ENCODE measurements at regions not wholly inside any gene's neighbourhood (a gene's known extent, or its start where the extent isn't known, plus 50 kb on each side); places are given as distances from the start of the nearest gene placed in this dataset.

- Histone ChIP-seq H3K4me3 (ENCODE audit: low read depth, low read length) (no peak overlapping the region), H3K36me3 (ENCODE audit: control insufficient read depth, insufficient read depth, low read length) (no peaks in the 10 kb centered on the region), H3K27me3 (ENCODE audit: control insufficient read depth, insufficient read depth, low read length) (no peaks in the 10 kb centered on the region)
- no peak for DNase-seq (ENCODE audit: low read depth)
- no peak for TF ChIP-seq CTCF (IDR thresholded peaks at IDR 0.05; ENCODE audit: insufficient read depth, low read length, poor library complexity, severe bottlenecking)
These were observed 68.0 kb upstream of the ELMO1 start for GRCh38 chr7:37516664-37517063.

- no peak overlapping the region for H3K4me3 ChIP-seq (ENCODE audit: low read depth, low read length)
- no peaks in the 10 kb centered on the region for H3K36me3 ChIP-seq (ENCODE audit: control insufficient read depth, insufficient read depth, low read length)
- DNase-seq (ENCODE audit: low read depth), result no peak
- no peak for TF ChIP-seq CTCF (IDR thresholded peaks at IDR 0.05; ENCODE audit: insufficient read depth, low read length, poor library complexity, severe bottlenecking)
- H3K27me3 ChIP-seq (ENCODE audit: control insufficient read depth, insufficient read depth, low read length), result no peaks in the 10 kb centered on the region
These were observed 69.6 kb upstream of the ELMO1 start for GRCh38 chr7:37518266-37518665.

GRCh38 chr7:37524056-37524455, 75.4 kb upstream of the ELMO1 start:
- no peaks in the 10 kb centered on the region for H3K36me3 ChIP-seq (ENCODE audit: control insufficient read depth, insufficient read depth, low read length)
- H3K27me3 ChIP-seq (ENCODE audit: control insufficient read depth, insufficient read depth, low read length), result no peaks in the 10 kb centered on the region
- DNase-seq (ENCODE audit: low read depth), result no peak
- no peak overlapping the region for H3K4me3 ChIP-seq (ENCODE audit: low read depth, low read length)
- no peak for TF ChIP-seq CTCF (IDR thresholded peaks at IDR 0.05; ENCODE audit: insufficient read depth, low read length, poor library complexity, severe bottlenecking)

GRCh38 chr7:37524797-37525196, 76.1 kb upstream of the ELMO1 start:
- TF ChIP-seq CTCF (IDR thresholded peaks at IDR 0.05; ENCODE audit: insufficient read depth, low read length, poor library complexity, severe bottlenecking), result no peak
- no peaks in the 10 kb centered on the region for H3K36me3 ChIP-seq (ENCODE audit: control insufficient read depth, insufficient read depth, low read length)
- no peak for DNase-seq (ENCODE audit: low read depth)
- no peaks in the 10 kb centered on the region for H3K27me3 ChIP-seq (ENCODE audit: control insufficient read depth, insufficient read depth, low read length)
- H3K4me3 ChIP-seq (ENCODE audit: low read depth, low read length), result no peak overlapping the region

GRCh38 chr7:37526623-37527022, 78.0 kb upstream of the ELMO1 start:
- no peaks in the 10 kb centered on the region for H3K36me3 ChIP-seq (ENCODE audit: control insufficient read depth, insufficient read depth, low read length)
- TF ChIP-seq CTCF (IDR thresholded peaks at IDR 0.05; ENCODE audit: insufficient read depth, low read length, poor library complexity, severe bottlenecking), result no peak
- DNase-seq (ENCODE audit: low read depth), result no peak
- no peaks in the 10 kb centered on the region for H3K27me3 ChIP-seq (ENCODE audit: control insufficient read depth, insufficient read depth, low read length)
- no peak overlapping the region for H3K4me3 ChIP-seq (ENCODE audit: low read depth, low read length)

- DNase-seq (ENCODE audit: low read depth), result no peak
- Histone ChIP-seq H3K4me3 (ENCODE audit: low read depth, low read length) (no peak overlapping the region), H3K36me3 (ENCODE audit: control insufficient read depth, insufficient read depth, low read length) (no peaks in the 10 kb centered on the region), H3K27me3 (ENCODE audit: control insufficient read depth, insufficient read depth, low read length) (no peaks in the 10 kb centered on the region)
- no peak for TF ChIP-seq CTCF (IDR thresholded peaks at IDR 0.05; ENCODE audit: insufficient read depth, low read length, poor library complexity, severe bottlenecking)
These were observed 78.4 kb upstream of the ELMO1 start for GRCh38 chr7:37527109-37527508.

All from kidney epithelial cell (primary cell).